ENCODE measurements at regions not wholly inside any gene's neighbourhood (a gene's known extent, or its start where the extent isn't known, plus 50 kb on each side); places are given as distances from the start of the nearest gene placed in this dataset.
"Not testable (repeated sequence)": the region's sequence is repeated elsewhere in the genome, so short reads cannot be mapped to it uniquely, and the experiment has no call there.

GRCh38 chr18:38250971-38251370 lies 685.4 kb upstream of the CELF4 start:
- no peak for DNase-seq

DNA sequence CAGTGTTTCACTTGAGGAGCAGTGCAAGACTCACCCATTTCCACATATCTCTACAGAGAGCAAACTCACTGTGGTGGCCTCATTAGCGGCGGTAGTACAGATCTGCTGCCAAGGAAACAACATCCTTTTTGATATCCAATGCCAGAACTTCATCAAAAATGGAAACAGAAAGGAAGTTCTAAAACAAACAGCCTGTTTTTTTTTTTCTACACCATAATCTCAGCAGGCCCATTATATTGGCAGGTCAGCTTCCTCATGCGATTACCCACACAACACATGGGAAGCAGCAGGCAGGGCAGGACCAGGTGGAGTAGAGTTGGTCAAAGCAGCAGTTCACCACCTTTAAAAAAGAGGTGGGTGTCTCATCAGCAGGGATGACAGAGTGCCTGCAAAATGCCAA lies 678.9 kb upstream of the CELF4 start:
- DNase-seq, result no peak

DNA sequence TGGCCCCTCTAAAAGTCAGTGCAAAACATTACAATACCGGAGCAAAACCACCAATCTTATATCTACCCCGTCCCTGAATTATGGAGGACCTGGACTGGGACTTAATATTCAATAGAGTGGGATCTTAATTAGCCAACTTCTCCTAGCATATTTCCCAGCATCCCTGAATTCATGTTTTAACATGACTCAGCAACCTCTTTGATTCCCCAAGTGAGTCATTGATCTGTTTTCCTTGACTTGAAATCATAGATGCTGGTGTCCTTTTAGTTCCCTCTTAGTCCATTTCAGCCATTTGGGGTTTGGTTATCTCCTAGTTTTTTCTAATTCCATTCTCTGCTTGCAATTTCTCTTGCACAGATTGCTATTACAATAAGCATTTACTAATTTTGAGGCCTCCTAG lies 677.7 kb upstream of the CELF4 start:
- no peak for DNase-seq

GRCh38 chr18:38241736-38242135 lies 676.1 kb upstream of the CELF4 start:
- DNase-seq, result no peak

DNA sequence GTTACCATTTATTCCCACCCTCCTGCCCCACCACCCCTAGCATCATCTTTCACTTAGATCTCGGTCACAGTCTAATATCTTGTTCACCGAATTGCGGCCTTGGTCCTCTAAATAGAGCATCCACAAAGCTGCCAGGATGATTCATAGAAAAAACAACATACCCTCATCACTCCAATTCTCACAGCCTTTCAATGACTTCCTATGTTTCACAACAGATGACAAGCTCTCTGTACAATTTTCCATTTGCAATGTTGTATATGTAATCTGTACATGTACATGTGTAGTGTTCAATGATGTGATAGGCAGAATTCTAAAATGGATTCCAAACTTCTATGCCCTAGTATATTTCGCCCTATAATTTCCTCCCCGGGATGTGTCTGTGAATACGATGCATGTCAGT lies 675.6 kb upstream of the CELF4 start:
- no peak for DNase-seq

- DNase-seq, result no peak
Observed at GRCh38 chr18:38239606-38240005, 674.0 kb upstream of the CELF4 start.

DNA sequence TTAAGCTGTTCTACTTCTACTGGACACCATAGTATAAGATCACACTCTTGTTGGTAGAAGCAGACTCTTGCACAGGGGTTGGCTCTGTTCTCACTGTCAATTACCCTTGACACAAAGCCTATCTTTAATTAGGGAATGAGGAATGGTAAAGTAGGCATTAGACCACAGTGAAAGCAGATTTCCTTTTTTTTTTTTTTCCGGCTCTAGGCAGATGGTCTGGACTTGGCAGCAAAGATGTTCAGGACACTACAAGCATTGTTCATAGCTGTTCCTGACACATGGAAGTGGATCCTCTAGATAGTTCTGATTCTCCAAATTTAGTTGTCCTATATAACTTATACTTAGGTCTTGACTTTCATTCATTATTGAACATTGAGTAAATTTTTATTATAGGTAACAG lies 672.2 kb upstream of the CELF4 start:
- no peak for DNase-seq

DNA sequence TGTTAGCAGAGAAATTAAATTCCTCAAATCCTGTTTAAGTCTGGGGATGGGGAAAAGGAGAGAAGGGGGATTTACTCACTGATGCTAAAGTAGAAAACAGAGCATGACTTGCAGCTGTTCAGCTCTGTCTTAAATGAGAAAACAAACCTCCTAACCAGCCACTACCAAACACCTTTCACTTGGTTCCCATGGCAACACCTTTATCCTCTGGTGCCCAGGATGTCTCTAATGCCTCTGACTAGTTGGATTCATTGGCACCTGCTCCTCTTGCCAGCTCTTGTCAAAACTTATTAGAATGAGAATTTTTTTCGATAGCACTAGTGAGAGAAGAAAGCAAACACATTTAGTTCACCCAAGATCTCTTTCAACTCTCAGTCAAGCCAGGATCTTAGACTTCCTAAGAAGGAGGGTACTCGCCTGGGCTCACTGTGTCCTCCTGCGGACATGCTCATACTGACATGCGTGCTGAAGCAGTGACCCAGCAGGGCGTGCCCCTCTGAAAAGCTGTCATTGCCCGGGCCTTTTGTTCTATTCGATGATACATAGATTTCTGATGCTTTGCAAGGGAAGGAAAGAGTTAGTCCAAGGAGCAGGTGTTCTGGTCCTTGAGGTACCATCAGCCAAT lies 656.0 kb upstream of the CELF4 start:
- no peak for DNase-seq

DNA sequence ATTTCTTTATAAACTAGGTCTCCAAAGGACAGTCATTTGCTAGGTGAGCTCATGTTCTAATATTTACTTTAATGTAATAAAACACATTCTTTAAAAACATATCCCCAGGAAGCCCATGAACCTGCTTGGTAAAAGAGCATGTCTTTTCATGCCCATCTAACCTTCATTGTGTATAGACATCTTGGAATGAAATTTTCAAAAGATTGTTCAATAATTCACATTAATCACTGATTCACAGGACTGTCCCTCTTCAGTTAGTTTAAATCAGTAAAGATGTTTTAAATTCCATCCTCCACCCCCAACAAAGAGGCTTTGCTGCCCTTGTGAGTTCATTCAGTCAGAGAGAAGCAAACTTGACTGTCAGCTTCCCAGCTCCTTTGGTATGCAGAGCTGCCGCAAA lies 633.4 kb upstream of the CELF4 start:
- no peak for DNase-seq

DNA sequence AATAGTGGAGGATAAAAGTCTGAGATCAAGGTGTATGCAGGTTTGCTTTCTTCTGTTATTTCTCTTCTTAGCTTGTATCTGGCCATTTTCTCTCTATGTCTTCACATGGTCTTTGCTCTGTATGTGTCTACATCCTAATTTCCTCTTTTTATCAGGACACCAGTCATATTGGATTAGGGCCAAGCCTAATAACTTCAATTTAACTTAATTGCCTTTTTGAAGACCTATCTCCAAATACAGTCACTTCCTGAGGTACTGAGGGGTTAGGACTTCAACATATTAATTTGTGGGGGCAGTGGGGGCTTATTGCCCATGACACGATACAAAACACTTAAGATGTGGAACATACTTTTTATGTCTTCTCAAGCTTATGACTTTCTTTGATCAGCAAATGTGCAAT lies 632.9 kb upstream of the CELF4 start:
- DNase-seq, result no peak

DNA sequence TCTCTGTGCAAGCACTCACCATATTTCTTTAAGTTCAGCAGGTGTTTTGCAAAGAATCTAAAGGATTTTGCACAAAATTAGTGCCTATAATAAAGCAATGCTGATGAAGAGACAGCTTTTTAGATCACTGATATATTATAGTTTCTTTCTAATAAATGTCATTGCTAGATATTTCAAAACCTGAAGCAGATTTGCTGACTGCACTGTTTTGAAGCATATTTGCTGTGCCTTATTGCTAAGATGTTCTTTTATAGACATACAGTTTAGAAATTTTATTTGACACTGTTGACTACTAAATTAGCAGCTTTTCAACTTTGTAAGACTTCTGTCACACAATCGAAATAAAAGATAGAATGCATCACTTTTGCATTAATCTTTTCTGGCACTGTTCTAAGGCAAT lies 620.9 kb upstream of the CELF4 start:
- no peak for DNase-seq

DNA sequence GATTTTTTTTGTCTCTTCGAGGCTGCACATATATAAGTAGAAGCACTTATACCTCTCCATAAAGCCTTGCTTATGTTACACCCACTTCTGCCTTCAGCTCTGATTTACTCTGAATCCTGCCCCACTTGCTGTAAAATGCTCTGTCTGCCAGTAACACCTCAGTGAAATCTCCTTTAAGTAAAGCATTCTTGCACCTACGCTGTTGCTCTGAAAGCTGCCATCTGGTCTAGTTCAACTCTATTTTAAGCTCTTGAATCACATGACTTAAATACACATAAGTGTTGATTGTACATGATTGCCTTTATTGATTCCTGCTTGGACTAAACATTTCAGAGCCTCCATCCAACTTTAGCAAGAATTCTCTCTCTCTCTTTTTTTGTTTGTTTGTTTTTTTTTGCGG lies 609.0 kb upstream of the CELF4 start:
- no peak for DNase-seq

GRCh38 chr18:38174173-38174572 lies 608.6 kb upstream of the CELF4 start:
- DNase-seq, result no peak

DNA sequence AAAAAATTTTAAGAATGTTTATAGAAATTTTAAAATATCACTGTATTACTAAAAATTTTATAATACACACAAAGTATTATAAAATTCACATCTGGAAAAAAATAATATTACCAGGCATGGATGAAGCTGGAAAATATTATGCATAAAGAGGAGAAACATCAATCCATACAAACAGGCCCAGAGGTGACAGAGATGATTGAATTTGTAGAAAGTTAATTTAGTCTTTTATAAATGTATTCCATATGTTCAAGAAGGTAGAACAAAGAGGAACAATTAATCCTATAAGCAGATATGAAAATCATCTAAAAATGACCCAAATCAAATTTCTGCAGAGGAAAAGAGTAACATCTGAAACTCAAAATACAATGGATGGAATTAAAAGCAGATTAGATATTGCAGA lies 605.2 kb upstream of the CELF4 start:
- DNase-seq, result no peak

GRCh38 chr18:38167623-38168022 lies 602.0 kb upstream of the CELF4 start:
- DNase-seq, result no peak

- not testable (repeated sequence) for DNase-seq
Observed at GRCh38 chr18:38153116-38153515, 587.5 kb upstream of the CELF4 start.

DNA sequence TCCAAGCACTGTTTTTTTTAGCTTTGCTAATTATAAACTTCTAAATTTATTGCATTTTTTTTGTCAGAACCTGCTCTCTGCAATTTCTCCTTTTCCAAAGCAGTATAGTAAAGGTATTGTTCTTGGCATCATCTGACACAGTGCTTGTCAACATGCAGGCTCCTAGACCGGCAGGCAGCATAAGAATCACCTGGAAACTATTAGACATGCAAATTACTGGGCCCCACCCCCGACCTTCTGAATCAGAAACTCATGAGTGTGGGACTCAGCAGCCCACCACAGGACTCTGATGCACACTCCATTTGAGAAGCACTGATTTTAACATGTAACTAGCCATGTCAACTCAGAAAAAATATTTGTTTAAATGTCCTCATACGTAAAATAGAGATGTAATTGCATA lies 551.1 kb upstream of the CELF4 start:
- DNase-seq, result no peak

DNA sequence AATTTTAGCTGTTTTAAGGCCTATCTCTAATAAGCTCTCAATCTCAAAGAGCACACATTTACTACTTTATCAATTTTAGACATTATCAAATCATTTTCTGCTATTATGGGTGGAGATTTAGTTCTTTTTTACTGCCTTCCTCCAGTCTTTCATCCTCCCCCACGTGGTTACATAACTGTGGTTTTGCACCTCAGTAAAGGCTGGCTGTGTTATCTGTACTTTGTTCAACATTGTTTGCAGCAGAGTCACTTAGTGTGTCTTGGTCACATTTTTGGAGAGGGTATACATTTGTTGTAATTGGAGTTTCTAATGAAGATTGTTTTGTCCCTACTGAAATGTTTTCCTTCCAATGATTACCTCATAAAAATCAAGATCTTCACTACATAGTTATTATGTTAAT lies 549.6 kb upstream of the CELF4 start:
- no peak for DNase-seq

GRCh38 chr18:38087538-38087937 lies 521.9 kb upstream of the CELF4 start:
- DNase-seq, result no peak

DNA sequence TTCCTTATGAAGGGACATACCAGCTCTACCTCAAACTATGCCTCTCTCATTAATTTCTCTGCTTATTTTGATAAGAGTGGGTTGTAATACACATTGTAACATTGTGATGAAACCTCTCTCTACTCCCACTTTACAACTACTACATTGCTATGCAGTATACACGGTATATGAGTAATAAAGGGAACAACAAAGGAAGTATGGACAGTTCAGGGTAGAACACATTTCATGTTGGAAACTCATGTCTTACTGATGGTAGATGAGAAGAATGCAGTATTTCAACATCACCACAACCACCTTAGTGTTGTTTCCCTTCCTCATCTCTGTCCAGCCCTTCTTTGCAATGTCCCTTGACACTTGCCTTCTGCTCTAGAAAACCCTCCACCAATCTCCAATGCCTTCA lies 515.9 kb upstream of the CELF4 start:
- DNase-seq, result no peak

GRCh38 chr18:38077229-38077628 lies 511.6 kb upstream of the CELF4 start:
- DNase-seq, result no peak

- no peak for DNase-seq
Observed at GRCh38 chr18:38076346-38077070, 510.9 kb upstream of the CELF4 start.

DNA sequence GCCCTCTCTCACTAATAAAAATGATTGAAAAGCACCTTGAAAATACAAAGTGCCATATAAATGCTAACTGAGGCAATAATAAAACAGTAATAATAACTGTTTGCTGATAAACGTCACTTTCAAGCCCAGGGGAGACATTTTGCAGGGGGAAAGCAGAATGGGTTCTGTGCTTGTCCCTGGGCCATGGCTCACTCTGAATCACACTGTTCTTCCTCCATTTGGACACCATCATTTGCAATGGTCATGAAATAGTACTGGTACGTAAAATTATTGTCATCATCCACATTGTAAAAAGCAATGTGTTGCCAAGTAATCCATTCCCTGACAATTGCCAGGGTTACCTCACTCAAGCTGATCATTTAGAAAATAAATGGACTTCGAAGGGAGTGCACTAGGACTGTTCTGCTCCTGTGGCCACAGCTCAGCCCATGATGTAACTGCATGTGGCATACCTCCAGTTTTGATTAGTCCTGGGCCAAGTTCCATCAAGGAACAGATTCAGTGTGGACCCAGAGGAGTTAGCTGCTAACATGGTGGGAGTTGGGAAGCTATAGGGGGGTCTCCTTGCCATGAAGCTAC lies 508.8 kb upstream of the CELF4 start:
- no peak for DNase-seq

DNA sequence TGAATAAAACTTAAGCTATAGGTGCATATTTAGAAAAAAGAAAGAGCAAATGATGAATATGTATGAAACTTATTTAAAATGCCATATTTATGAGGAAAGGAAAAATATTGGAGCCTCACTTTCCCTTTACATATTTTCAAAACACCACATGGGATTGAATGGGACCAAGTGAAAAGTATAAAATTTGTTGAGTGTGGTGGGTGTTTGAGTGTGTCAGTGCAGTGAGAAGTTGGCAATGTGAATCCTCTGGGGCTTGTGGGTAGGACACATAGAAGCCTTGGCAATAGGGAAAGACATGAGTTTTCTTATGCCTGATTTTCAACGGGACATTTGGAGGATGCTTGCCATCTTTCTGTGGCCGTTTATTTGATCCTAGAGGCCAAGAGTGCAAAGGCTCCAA lies 502.2 kb upstream of the CELF4 start:
- DNase-seq, result no peak

DNA sequence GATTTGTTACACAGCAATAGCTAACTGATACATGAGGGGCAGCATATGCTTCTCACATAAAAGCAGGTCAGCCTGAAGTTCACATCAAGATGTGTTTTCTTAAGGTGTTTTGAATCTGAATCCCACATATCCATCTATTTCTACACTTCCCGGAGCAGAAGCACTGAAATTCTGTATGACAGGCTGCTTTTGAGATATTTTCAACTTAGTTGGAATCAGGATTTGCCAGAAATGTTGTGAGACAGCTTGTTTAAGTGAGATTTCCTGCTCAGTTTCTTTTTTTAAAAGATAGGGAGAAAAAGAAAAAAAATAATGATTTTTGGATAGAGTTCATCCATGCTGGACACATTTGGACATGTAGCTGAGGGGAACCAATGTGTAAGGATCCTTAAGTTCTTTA lies 501.5 kb upstream of the CELF4 start:
- DNase-seq, result no peak

Measured in T1000 (cell line).